HepG2 (cell line): ENCODE measurements at regions not wholly inside any gene's neighbourhood (a gene's known extent, or its start where the extent isn't known, plus 50 kb on each side); places are given as distances from the start of the nearest gene placed in this dataset.

ENCODE experiments used
- ATM ChIP-seq: fragments of 450-650 bp; IDR thresholded peaks from 2 replicates; pipeline ENCODE4 v1.7.1; 2017; ENCODE audit warnings: mild to moderate bottlenecking, borderline replicate concordance
- CEBPB ChIP-seq: IDR thresholded peaks from 2 replicates; pipeline ENCODE4 v1.6.1; 2011; ENCODE audit warnings: low read depth, low read length, improper control_type of control experiment, borderline replicate concordance
- CENPX ChIP-seq: sonication (generic); formaldehyde crosslinking; IDR thresholded peaks from 2 replicates; pipeline ENCODE4 v1.9.0; 2021; ENCODE audit warnings: mild to moderate bottlenecking, missing genetic modification reagents, moderate library complexity
- FOXA3 ChIP-seq: IDR thresholded peaks from 2 replicates; pipeline ENCODE4 v1.6.1; 2016; ENCODE audit warnings: missing genetic modification reagents, missing compliant biosample characterization
- HDAC6 ChIP-seq: fragments of 200-600 bp; sonication (generic); IDR thresholded peaks from 2 replicates; pipeline ENCODE4 v1.7.0; 2017; ENCODE audit warnings: mild to moderate bottlenecking, antibody characterized with exemption, low read length, low read depth
- LCORL ChIP-seq, 2 experiments: fragments of 450-650 bp in 1 of 2; sonication (generic) in 1 of 2; formaldehyde crosslinking in 1 of 2; IDR thresholded peaks; 2 replicates each; pipeline versions ENCODE4 v1.5.0 to v1.6.1; 2017 to 2020; ENCODE audit warnings: antibody characterized with exemption in 1 of 2, missing genetic modification reagents in 1 of 2
- RFXANK ChIP-seq: IDR thresholded peaks from 2 replicates; pipeline ENCODE4 v1.6.1; 2016
- SP140L ChIP-seq: sonication (generic); formaldehyde crosslinking; IDR thresholded peaks from 2 replicates; pipeline ENCODE4 v1.4.0; 2020; ENCODE audit warnings: missing genetic modification reagents, borderline replicate concordance
- TOPORS ChIP-seq: sonication (generic); formaldehyde crosslinking; IDR thresholded peaks from 2 replicates; pipeline ENCODE4 v1.8.0; 2023; ENCODE audit warnings: mild to moderate bottlenecking, missing genetic modification reagents
- U2AF1 ChIP-seq: fragments of 200-400 bp; formaldehyde crosslinking; optimal IDR thresholded peaks from 2 replicates; pipeline ENCODE3; 2017; ENCODE audit warnings: mild to moderate bottlenecking, low read depth, low read length
- ZNF207 ChIP-seq: fragments of 450-650 bp; IDR thresholded peaks from 2 replicates; pipeline ENCODE4 v1.6.1; 2016; ENCODE audit warnings: antibody characterized with exemption, borderline replicate concordance
- ZNF350 ChIP-seq: sonication (generic); formaldehyde crosslinking; IDR thresholded peaks from 2 replicates; pipeline ENCODE4 v1.4.0; 2020; ENCODE audit warnings: mild to moderate bottlenecking, low read depth, missing genetic modification reagents, borderline replicate concordance
- ZNF431 ChIP-seq: sonication (generic); formaldehyde crosslinking; IDR thresholded peaks from 2 replicates; pipeline ENCODE4 v1.9.0; 2022; ENCODE audit warnings: missing genetic modification reagents, low read depth, mild to moderate bottlenecking, borderline replicate concordance
- ZNF607 ChIP-seq: sonication (generic); formaldehyde crosslinking; IDR thresholded peaks from 2 replicates; pipeline ENCODE4 v1.5.1; 2020; ENCODE audit warnings: missing genetic modification reagents, mild to moderate bottlenecking, borderline replicate concordance
- ZNF674 ChIP-seq: sonication (generic); formaldehyde crosslinking; IDR thresholded peaks from 2 replicates; pipeline ENCODE4 v1.5.0; 2020; ENCODE audit warnings: low read depth, mild to moderate bottlenecking, missing genetic modification reagents
- ZNF761 ChIP-seq: sonication (generic); formaldehyde crosslinking; conservative IDR thresholded peaks from 2 replicates; pipeline ENCODE4 v1.4.0; 2020; ENCODE audit warnings: mild to moderate bottlenecking, missing genetic modification reagents
- ZNF776 ChIP-seq: sonication (generic); formaldehyde crosslinking; IDR thresholded peaks from 2 replicates; pipeline ENCODE4 v1.4.0; 2020; ENCODE audit warnings: mild to moderate bottlenecking, missing genetic modification reagents
- TF ChIP-seq, protein P1 (sequence below): sonication (generic); formaldehyde crosslinking; IDR thresholded peaks from 2 replicates; pipeline ENCODE4 v1.4.0; 2020; ENCODE audit warnings: missing genetic modification reagents
- TF ChIP-seq, protein P2 (sequence below): sonication (generic); formaldehyde crosslinking; IDR thresholded peaks from 2 replicates; pipeline ENCODE4 v1.4.0; 2020; ENCODE audit warnings: missing genetic modification reagents
- TF ChIP-seq, protein P3 (sequence below): sonication (generic); formaldehyde crosslinking; IDR thresholded peaks from 2 replicates; pipeline ENCODE4 v1.5.0; 2020; ENCODE audit warnings: missing genetic modification reagents
- TF ChIP-seq, protein P4 (sequence below): sonication (generic); formaldehyde crosslinking; IDR thresholded peaks from 2 replicates; pipeline ENCODE4 v1.5.0; 2020; ENCODE audit warnings: missing genetic modification reagents, mild to moderate bottlenecking, borderline replicate concordance
- TF ChIP-seq, protein P5 (sequence below): sonication (generic); formaldehyde crosslinking; IDR thresholded peaks from 2 replicates; pipeline ENCODE4 v1.4.0; 2020; ENCODE audit warnings: missing genetic modification reagents, borderline replicate concordance

DNA sequence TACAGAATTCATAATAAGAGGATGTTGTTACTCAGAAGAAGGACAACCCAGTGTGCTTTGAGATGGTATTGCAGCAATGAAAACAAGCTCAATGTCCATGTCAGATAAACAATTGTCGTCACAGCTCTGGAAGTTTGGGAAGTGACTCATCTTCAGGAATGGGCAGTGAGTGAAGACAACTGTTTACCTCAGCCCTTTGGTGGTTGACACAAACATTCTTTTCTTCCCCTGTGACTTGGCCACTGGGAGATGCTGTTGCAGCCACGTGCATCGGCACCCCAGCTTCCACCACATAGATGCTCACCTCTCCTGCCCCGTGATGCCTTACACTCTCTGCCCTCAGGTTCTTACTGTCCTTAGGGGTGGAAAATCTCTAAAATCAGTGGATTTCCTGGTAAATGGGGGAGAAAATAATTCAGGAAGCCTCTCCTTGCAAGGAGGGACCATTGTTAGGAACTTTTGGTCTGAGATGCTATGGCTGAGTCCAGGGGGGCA lies 114.1 kb upstream of the GALNT15 start (continued):
- TF ChIP-seq CEBPB (peak; percentile 95), ZNF776 (no peak), FOXA3 (CRISPR knock-in tag) (peak; percentile 98), LCORL (IDR thresholded peaks at IDR 0.05) (peak; percentile 69), LCORL (CRISPR knock-in tag; IDR thresholded peaks at IDR 0.05) (peak; percentile 90), ZNF761 (CRISPR knock-in tag) (no peak), ZNF207 (no peak), U2AF1 (no peak), ZNF607 (CRISPR knock-in tag) (peak; percentile 32; the same call in 1 of the 2 replicates), ZNF674 (CRISPR knock-in tag) (no peak), SP140L (CRISPR knock-in tag) (no peak), RFXANK (peak; percentile 59; the same call in 1 of the 2 replicates), ATM (no peak), CENPX (CRISPR knock-in tag) (no peak), HDAC6 (no peak), TOPORS (no peak), ZNF350 (CRISPR knock-in tag) (peak; percentile 76; the same call in 1 of the 2 replicates), ZNF431 (0 out of 2 replicates have a peak, but pooled peaks have one; percentile 30)
- TF ChIP-seq, protein P1, sequence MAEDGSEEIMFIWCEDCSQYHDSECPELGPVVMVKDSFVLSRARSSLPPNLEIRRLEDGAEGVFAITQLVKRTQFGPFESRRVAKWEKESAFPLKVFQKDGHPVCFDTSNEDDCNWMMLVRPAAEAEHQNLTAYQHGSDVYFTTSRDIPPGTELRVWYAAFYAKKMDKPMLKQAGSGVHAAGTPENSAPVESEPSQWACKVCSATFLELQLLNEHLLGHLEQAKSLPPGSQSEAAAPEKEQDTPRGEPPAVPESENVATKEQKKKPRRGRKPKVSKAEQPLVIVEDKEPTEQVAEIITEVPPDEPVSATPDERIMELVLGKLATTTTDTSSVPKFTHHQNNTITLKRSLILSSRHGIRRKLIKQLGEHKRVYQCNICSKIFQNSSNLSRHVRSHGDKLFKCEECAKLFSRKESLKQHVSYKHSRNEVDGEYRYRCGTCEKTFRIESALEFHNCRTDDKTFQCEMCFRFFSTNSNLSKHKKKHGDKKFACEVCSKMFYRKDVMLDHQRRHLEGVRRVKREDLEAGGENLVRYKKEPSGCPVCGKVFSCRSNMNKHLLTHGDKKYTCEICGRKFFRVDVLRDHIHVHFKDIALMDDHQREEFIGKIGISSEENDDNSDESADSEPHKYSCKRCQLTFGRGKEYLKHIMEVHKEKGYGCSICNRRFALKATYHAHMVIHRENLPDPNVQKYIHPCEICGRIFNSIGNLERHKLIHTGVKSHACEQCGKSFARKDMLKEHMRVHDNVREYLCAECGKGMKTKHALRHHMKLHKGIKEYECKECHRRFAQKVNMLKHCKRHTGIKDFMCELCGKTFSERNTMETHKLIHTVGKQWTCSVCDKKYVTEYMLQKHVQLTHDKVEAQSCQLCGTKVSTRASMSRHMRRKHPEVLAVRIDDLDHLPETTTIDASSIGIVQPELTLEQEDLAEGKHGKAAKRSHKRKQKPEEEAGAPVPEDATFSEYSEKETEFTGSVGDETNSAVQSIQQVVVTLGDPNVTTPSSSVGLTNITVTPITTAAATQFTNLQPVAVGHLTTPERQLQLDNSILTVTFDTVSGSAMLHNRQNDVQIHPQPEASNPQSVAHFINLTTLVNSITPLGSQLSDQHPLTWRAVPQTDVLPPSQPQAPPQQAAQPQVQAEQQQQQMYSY (CRISPR knock-in tag): no peak
- TF ChIP-seq, protein P2, sequence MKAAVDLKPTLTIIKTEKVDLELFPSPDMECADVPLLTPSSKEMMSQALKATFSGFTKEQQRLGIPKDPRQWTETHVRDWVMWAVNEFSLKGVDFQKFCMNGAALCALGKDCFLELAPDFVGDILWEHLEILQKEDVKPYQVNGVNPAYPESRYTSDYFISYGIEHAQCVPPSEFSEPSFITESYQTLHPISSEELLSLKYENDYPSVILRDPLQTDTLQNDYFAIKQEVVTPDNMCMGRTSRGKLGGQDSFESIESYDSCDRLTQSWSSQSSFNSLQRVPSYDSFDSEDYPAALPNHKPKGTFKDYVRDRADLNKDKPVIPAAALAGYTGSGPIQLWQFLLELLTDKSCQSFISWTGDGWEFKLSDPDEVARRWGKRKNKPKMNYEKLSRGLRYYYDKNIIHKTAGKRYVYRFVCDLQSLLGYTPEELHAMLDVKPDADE: no peak
- TF ChIP-seq, protein P3, sequence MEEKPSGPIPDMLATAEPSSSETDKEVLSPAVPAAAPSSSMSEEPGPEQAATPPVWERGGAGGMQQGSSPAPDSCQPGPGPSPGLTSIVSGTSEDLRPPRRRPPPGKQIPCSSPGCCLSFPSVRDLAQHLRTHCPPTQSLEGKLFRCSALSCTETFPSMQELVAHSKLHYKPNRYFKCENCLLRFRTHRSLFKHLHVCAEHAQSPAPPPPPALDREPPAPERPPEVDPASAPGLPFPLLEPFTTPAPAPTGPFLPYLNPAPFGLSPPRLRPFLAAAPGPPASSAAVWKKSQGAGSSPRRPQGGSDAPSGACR: peak; percentile 77
- TF ChIP-seq, protein P4, sequence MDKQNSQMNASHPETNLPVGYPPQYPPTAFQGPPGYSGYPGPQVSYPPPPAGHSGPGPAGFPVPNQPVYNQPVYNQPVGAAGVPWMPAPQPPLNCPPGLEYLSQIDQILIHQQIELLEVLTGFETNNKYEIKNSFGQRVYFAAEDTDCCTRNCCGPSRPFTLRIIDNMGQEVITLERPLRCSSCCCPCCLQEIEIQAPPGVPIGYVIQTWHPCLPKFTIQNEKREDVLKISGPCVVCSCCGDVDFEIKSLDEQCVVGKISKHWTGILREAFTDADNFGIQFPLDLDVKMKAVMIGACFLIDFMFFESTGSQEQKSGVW (CRISPR knock-in tag): no peak
- TF ChIP-seq, protein P5, sequence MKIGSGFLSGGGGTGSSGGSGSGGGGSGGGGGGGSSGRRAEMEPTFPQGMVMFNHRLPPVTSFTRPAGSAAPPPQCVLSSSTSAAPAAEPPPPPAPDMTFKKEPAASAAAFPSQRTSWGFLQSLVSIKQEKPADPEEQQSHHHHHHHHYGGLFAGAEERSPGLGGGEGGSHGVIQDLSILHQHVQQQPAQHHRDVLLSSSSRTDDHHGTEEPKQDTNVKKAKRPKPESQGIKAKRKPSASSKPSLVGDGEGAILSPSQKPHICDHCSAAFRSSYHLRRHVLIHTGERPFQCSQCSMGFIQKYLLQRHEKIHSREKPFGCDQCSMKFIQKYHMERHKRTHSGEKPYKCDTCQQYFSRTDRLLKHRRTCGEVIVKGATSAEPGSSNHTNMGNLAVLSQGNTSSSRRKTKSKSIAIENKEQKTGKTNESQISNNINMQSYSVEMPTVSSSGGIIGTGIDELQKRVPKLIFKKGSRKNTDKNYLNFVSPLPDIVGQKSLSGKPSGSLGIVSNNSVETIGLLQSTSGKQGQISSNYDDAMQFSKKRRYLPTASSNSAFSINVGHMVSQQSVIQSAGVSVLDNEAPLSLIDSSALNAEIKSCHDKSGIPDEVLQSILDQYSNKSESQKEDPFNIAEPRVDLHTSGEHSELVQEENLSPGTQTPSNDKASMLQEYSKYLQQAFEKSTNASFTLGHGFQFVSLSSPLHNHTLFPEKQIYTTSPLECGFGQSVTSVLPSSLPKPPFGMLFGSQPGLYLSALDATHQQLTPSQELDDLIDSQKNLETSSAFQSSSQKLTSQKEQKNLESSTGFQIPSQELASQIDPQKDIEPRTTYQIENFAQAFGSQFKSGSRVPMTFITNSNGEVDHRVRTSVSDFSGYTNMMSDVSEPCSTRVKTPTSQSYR (CRISPR knock-in tag): no peak
